C4-2B (cell line): ENCODE measurements at regions not wholly inside any gene's neighbourhood (a gene's known extent, or its start where the extent isn't known, plus 50 kb on each side); places are given as distances from the start of the nearest gene placed in this dataset.

Experiments
- ZFX ChIP-seq: fragments of 450-650 bp; IDR thresholded peaks from 2 replicates; pipeline ENCODE4 v1.6.1; 2017
- TF ChIP-seq, protein P1 (sequence below): fragments of 450-650 bp; conservative IDR thresholded peaks from 2 replicates; pipeline ENCODE4 v1.5.1; 2017; ENCODE audit warnings: mild to moderate bottlenecking

DNA sequence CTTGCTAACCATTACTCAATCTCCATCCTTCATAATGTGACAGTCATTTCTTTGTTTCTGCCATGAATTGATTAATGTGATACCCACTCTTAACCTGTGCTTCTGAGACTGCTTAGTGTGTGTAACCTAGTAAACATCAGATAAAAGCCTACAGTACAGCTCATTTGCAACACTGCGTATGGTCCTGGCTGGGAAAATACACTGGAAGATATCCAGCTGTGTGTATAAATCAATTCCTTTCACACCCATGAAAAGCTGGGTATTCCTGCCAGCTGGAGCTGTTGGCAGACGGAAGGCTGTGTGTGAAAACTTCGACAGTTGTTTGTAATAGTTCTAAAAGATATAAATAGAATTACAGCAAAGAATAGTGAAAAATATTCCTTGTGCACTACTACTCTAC is 509.2 kb downstream of the FRK start:
- TF ChIP-seq, protein P1, sequence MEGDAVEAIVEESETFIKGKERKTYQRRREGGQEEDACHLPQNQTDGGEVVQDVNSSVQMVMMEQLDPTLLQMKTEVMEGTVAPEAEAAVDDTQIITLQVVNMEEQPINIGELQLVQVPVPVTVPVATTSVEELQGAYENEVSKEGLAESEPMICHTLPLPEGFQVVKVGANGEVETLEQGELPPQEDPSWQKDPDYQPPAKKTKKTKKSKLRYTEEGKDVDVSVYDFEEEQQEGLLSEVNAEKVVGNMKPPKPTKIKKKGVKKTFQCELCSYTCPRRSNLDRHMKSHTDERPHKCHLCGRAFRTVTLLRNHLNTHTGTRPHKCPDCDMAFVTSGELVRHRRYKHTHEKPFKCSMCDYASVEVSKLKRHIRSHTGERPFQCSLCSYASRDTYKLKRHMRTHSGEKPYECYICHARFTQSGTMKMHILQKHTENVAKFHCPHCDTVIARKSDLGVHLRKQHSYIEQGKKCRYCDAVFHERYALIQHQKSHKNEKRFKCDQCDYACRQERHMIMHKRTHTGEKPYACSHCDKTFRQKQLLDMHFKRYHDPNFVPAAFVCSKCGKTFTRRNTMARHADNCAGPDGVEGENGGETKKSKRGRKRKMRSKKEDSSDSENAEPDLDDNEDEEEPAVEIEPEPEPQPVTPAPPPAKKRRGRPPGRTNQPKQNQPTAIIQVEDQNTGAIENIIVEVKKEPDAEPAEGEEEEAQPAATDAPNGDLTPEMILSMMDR: no peak
- TF ChIP-seq ZFX: no peak
